H1 (cell line): ENCODE measurements at regions not wholly inside any gene's neighbourhood (a gene's known extent, or its start where the extent isn't known, plus 50 kb on each side); places are given as distances from the start of the nearest gene placed in this dataset.

ENCODE experiments used
- CTCF ChIA-PET: fragments of 300-600 bp; sonication (Branson Sonifier 250); formaldehyde crosslinking; loops from one replicate; lab custom pipeline; 2021; ENCODE audit not compliant: partially characterized antibody; lab: Charles Lee
- POLR2A ChIA-PET: fragments of 300-600 bp; sonication (Branson Sonifier 250); formaldehyde crosslinking; loops from one replicate; lab custom pipeline; 2021; ENCODE audit warnings: inconsistent platforms; ENCODE audit not compliant: partially characterized antibody; lab: Charles Lee
- DNase-seq, 2 experiments: peaks; one replicate each; pipeline versions ENCODE4 v3.0.0 to v3.0.0-alpha.2; 2010 to 2022; ENCODE audit warnings: low spot score in 2 of 2, low read depth in 1 of 2, mixed read lengths in 1 of 2
- FAIRE-seq: peaks from 2 replicates; lab custom pipeline; 2011; peaks lifted over from hg19 to GRCh38; lab: Jason Lieb, UNC
- H2AFZ ChIP-seq: 2 replicates; pipeline ENCODE4 v1.8.1; 2012; ENCODE audit warnings: low read length, inconsistent platforms
- H2AK5ac ChIP-seq: 2 replicates; pipeline ENCODE4 v1.6.1; 2013; ENCODE audit warnings: low read depth, low read length
- H2BK120ac ChIP-seq: replicated peaks from 2 replicates; pipeline ENCODE3; 2013; ENCODE audit warnings: low read depth, low read length, inconsistent platforms
- H2BK12ac ChIP-seq: 2 replicates; pipeline ENCODE4 v1.6.1; 2013; ENCODE audit warnings: low read depth, low read length
- H2BK15ac ChIP-seq: 2 replicates; pipeline ENCODE4 v1.6.1; 2013; ENCODE audit warnings: low read length
- H2BK20ac ChIP-seq: 2 replicates; pipeline ENCODE4 v1.6.1; 2013; ENCODE audit warnings: low read length
- H2BK5ac ChIP-seq: 2 replicates; pipeline ENCODE4 v1.6.1; 2013; ENCODE audit warnings: low read depth, low read length
- H3K14ac ChIP-seq: 2 replicates; pipeline ENCODE4 v1.6.1; 2013; ENCODE audit warnings: inconsistent platforms; ENCODE audit not compliant: insufficient read length
- H3K18ac ChIP-seq: 2 replicates; pipeline ENCODE4 v1.6.1; 2013; ENCODE audit warnings: low read length; ENCODE audit errors: extremely low read depth
- H3K23ac ChIP-seq: 2 replicates; pipeline ENCODE4 v1.6.1; 2013; ENCODE audit warnings: inconsistent platforms; ENCODE audit not compliant: insufficient read length
- H3K23me2 ChIP-seq: 2 replicates; pipeline ENCODE4 v1.6.1; 2013; ENCODE audit warnings: low read depth, low read length
- H3K27ac ChIP-seq: 2 replicates; pipeline ENCODE4 v1.6.1; 2011; ENCODE audit warnings: low read depth, low read length, inconsistent platforms
- H3K27me3 ChIP-seq, 4 experiments: replicated peaks in 1 of 4; 1 replicate in 1 of 4; 2 replicates in 3 of 4; pipeline versions ENCODE4 v1.6.1 to v1.8.1; 2011 to 2013; ENCODE audit warnings: low read length in 3 of 4, mild to moderate bottlenecking in 3 of 4, inconsistent platforms in 2 of 4, mixed read lengths in 2 of 4, moderate library complexity in 1 of 4; ENCODE audit not compliant: control insufficient read depth in 3 of 4, insufficient read depth in 3 of 4; ENCODE audit errors: extremely low read depth in 1 of 4
- H3K36me3 ChIP-seq, 4 experiments: 2 replicates each; pipeline versions ENCODE4 v1.6.1 to v1.8.1; 2011 to 2013; ENCODE audit warnings: mild to moderate bottlenecking in 4 of 4, low read length in 3 of 4, moderate library complexity in 2 of 4, control low read depth in 1 of 4, inconsistent platforms in 1 of 4; ENCODE audit not compliant: insufficient read depth in 4 of 4, control insufficient read depth in 2 of 4
- H3K4ac ChIP-seq: replicated peaks from 2 replicates; pipeline ENCODE3; 2013; ENCODE audit warnings: low read length, low read depth, mixed read lengths, inconsistent platforms; ENCODE audit not compliant: insufficient read length
- H3K4me1 ChIP-seq, 4 experiments: replicated peaks in 1 of 4; 1 replicate in 1 of 4; 2 replicates in 3 of 4; pipeline versions ENCODE4 v1.6.1 to v1.8.1; 2011 to 2013; ENCODE audit warnings: low read length in 3 of 4, inconsistent platforms in 2 of 4, mixed read lengths in 1 of 4; ENCODE audit not compliant: insufficient read depth in 4 of 4, control insufficient read depth in 3 of 4
- H3K4me2 ChIP-seq, 2 experiments: 2 replicates each; pipeline versions ENCODE4 v1.6.1 to v1.8.1; 2011 to 2013; ENCODE audit warnings: low read depth in 2 of 2, low read length in 2 of 2, control low read depth in 1 of 2, inconsistent platforms in 1 of 2, mild to moderate bottlenecking in 1 of 2; ENCODE audit not compliant: insufficient read depth in 1 of 2
- H3K4me3 ChIP-seq, 4 experiments: fragments of 200-600, 300-600 bp in 1 of 4; sonication (generic), shearing (Covaris generic), sonication (Bioruptor Twin) in 1 of 4; 2 replicates each; pipeline versions ENCODE4 v1.5.1 to v1.8.1; 2011 to 2016; ENCODE audit warnings: low read length in 4 of 4, low read depth in 3 of 4, control low read depth in 2 of 4, inconsistent platforms in 2 of 4, mild to moderate bottlenecking in 2 of 4, mixed read lengths in 1 of 4, moderate library complexity in 1 of 4; ENCODE audit not compliant: insufficient read depth in 2 of 4; ENCODE audit errors: extremely low read depth in 1 of 4
- H3K56ac ChIP-seq: replicated peaks from 2 replicates; pipeline ENCODE3; 2013; ENCODE audit warnings: low read depth, mild to moderate bottlenecking, mixed read lengths, low read length, inconsistent platforms; ENCODE audit not compliant: insufficient read length
- H3K79me1 ChIP-seq: 2 replicates; pipeline ENCODE4 v1.6.1; 2013; ENCODE audit warnings: low read depth, low read length, control low read depth
- H3K79me2 ChIP-seq, 2 experiments: 2 replicates each; pipeline versions ENCODE4 v1.6.1 to v1.8.1; 2012 to 2013; ENCODE audit warnings: low read length in 2 of 2, mild to moderate bottlenecking in 2 of 2, inconsistent platforms in 1 of 2; ENCODE audit not compliant: insufficient read depth in 2 of 2, control insufficient read depth in 1 of 2
- H3K9ac ChIP-seq, 4 experiments: replicated peaks in 1 of 4; 1 replicate in 1 of 4; 2 replicates in 3 of 4; pipeline versions ENCODE4 v1.6.1 to v1.8.1; 2011 to 2013; ENCODE audit warnings: low read depth in 3 of 4, low read length in 3 of 4, control low read depth in 2 of 4, mild to moderate bottlenecking in 2 of 4, moderate library complexity in 2 of 4, inconsistent platforms in 1 of 4; ENCODE audit errors: extremely low read depth in 1 of 4
- H3K9me3 ChIP-seq, 2 experiments: 2 replicates each; pipeline versions ENCODE4 v1.6.1 to v1.8.1; 2012 to 2013; ENCODE audit warnings: mild to moderate bottlenecking in 2 of 2, moderate library complexity in 2 of 2, control low read depth in 1 of 2, inconsistent platforms in 1 of 2, low read depth in 1 of 2, low read length in 1 of 2, mixed read lengths in 1 of 2; ENCODE audit not compliant: insufficient read depth in 2 of 2
- H4K20me1 ChIP-seq, 2 experiments: replicated peaks in 1 of 2; 2 replicates each; pipeline versions ENCODE3 to v1.8.1; 2011 to 2013; ENCODE audit warnings: inconsistent platforms in 2 of 2, low read length in 2 of 2, mild to moderate bottlenecking in 1 of 2; ENCODE audit not compliant: insufficient read depth in 2 of 2, control insufficient read depth in 1 of 2
- H4K5ac ChIP-seq: 2 replicates; pipeline ENCODE4 v1.6.1; 2013; ENCODE audit warnings: low read length, low read depth, mixed read lengths, inconsistent platforms; ENCODE audit not compliant: insufficient read length
- H4K8ac ChIP-seq: 2 replicates; pipeline ENCODE4 v1.8.0; 2013; ENCODE audit warnings: mild to moderate bottlenecking, moderate library complexity, low read length, inconsistent platforms; ENCODE audit not compliant: insufficient read depth; ENCODE audit errors: extremely low read depth
- H4K91ac ChIP-seq: replicated peaks from 2 replicates; pipeline ENCODE3; 2013; ENCODE audit warnings: low read length, mixed read lengths, inconsistent platforms; ENCODE audit not compliant: insufficient read length
- EP300 ChIP-seq, 2 experiments: IDR thresholded peaks; 1 replicate in 1 of 2; 2 replicates in 1 of 2; pipeline ENCODE4 v1.6.1; 2011 to 2012; ENCODE audit warnings: low read depth in 2 of 2, low read length in 2 of 2, mild to moderate bottlenecking in 2 of 2, borderline replicate concordance in 1 of 2, inconsistent platforms in 1 of 2, moderate library complexity in 1 of 2
- JUND ChIP-seq: IDR thresholded peaks from 2 replicates; pipeline ENCODE4 v1.6.1; 2011; ENCODE audit warnings: mild to moderate bottlenecking, improper control_type of control experiment, low read length
- WGBS, 2 experiments: shearing (Covaris generic) in 1 of 2; methylation state at CpG; one replicate each; pipeline versions ENCODE4 v1.1.6 to v1.1.7; 2013 to 2015; ENCODE audit warnings: low lambda C conversion rate in 2 of 2, mixed read lengths in 2 of 2, inconsistent platforms in 1 of 2, low coverage in 1 of 2, missing lambda C conversion rate in 1 of 2; ENCODE audit not compliant: insufficient replicate concordance in 2 of 2, insufficient coverage in 1 of 2, insufficient read length in 1 of 2; ENCODE audit errors: extremely low coverage in 1 of 2, missing lambda C conversion rate in 1 of 2; 5-methylcytosine and 5-hydroxymethylcytosine counted together

DNA sequence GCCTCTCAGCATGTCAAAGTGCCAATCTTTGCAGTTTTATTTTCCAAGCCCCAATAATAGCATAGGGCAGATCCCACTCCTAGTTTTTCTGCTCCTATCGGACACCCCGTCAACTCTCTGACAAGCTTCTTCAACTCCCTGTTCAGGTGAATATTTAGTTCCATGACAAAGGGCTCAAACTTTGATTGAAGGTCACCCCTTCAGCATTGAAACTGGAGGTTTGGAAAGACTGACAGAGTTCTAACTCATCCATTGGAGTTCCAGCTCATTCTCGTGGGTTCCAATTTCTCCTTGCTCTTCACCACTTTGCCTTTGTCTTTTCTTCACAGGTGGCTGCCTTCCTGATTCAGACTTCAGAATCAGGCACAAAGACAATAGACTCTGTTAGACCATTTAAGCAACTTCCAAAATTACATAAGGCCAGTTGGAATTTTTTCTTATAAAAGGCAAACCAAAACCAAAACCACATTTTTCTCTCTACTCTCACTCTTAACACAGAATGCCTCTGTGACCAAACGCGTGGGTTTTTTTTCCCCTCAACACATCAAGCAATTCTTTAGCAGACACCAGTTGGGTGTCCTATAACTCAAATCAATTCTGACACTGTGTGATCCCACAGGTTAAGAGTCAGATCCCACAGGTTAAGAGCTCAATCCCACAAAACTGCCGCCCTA is 169.3 kb upstream of the USP25 start:
- Histone ChIP-seq H2AFZ (no peak overlapping the region), H3K18ac (no peak overlapping the region), H2BK5ac (no peak overlapping the region), H4K20me1 (no peaks in the 10 kb centered on the region), H3K23ac (no peak overlapping the region), H3K36me3 (no peaks in the 10 kb centered on the region), H3K23me2 (no peaks in the 10 kb centered on the region), H3K27ac (no peak overlapping the region), H3K4me3 (no peak overlapping the region), H3K4me2 (no peak overlapping the region), H3K9ac (no peak overlapping the region), H3K9me3 (peaks cover 0 to 3% of the 10 kb centered on the region in 2 experiments; a peak in 1 of 4 replicates), H2BK20ac (0 out of 2 replicates have a peak overlapping the region, but pooled peaks have one; percentile 53), H3K79me2 (no peaks in the 10 kb centered on the region), H3K27me3 (no peaks in the 10 kb centered on the region), H4K8ac (no peak overlapping the region), H4K91ac (no peak overlapping the region), H3K56ac (no peak overlapping the region), H3K14ac (no peak overlapping the region), H2BK12ac (no peak overlapping the region; the same call in 1 of the 2 replicates), H2BK120ac (no peak overlapping the region), H4K5ac (no peak overlapping the region), H3K4me1 (peaks cover 0 to 4% (median 0%) of the 10 kb centered on the region in 4 experiments; a peak in 1 of 7 replicates), H2BK15ac (no peak overlapping the region), H3K4ac (no peak overlapping the region), H2AK5ac (no peak overlapping the region), H3K79me1 (no peaks in the 10 kb centered on the region)
- FAIRE-seq (no peak), DNase-seq (no peak)
- POLR2A ChIA-PET: no interaction called here
- CTCF ChIA-PET: interaction anchor here (0.6 to 1.6 kb wide), 2 partner anchors 8 to 12 kb away, joined by 3 to 6 read pairs; no protein-coding TSS in a partner anchor
- no peak for TF ChIP-seq EP300 (IDR thresholded peaks at IDR 0.05; ENCODE audit: borderline replicate concordance in 1 of 2, low read depth in 2 of 2, low read length in 2 of 2)
- no peak for TF ChIP-seq JUND
- 87% methylated on average over 6 of the region's 6 CpGs; no CpG with 5 or more reads in 1 of the 2 experiments for WGBS, 2 experiments
